ENCODE measurements at regions not wholly inside any gene's neighbourhood (a gene's known extent, or its start where the extent isn't known, plus 50 kb on each side); places are given as distances from the start of the nearest gene placed in this dataset.

DNA sequence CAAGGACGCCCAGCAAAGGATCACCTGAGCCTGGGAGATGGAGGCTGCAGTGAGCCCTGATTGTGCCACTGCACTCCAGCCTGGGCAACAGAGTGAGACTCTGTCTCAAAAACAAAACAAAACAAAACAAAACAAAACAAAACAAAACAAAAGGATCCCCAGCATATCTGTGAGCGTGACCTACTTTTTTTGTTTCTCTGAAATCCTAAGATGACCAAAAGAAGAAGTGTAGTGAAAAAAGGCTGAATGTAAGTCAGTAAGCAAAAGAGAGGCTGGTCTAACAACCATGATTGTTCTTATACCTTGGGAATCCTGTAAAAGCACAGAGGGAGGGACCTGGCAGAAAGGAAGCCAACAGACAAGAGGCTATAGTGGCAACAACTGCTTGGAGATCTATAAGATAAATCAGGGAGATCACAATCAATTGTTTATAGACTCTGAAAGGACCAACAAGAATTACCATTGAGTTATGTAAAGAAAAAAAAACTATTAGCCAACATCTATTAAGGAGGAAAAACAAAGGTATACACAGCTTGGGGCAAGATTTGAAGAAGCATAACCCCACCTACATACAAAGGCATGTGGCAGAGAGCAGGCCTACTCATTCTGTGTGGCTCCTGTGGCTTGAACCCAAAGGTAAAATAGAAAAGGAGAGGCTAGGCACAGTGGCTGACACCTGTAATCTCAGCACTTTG, 255.2 kb upstream of the KLF14 start:
- Histone ChIP-seq H3K36me3 (ENCODE audit: control insufficient read depth in 2 of 2, insufficient read depth in 2 of 2, low read length in 2 of 2) (no peaks in the 10 kb centered on the region), H3K9me3 (ENCODE audit: control insufficient read depth in 2 of 2, low read length in 2 of 2) (no peaks in the 10 kb centered on the region), H3K27ac (ENCODE audit: low read length) (no peak overlapping the region), H3K4me1 (ENCODE audit: control insufficient read depth, insufficient read depth, low read length) (peaks cover 48% of the 10 kb centered on the region), H3K27me3 (ENCODE audit: control insufficient read depth in 1 of 2, insufficient read depth in 2 of 2, low read length in 2 of 2) (no peaks in the 10 kb centered on the region), H3K9ac (ENCODE audit: low read length in 2 of 2) (no peak overlapping the region), H3K4me3 (ENCODE audit: low read length in 2 of 2) (no peak overlapping the region)

DNA sequence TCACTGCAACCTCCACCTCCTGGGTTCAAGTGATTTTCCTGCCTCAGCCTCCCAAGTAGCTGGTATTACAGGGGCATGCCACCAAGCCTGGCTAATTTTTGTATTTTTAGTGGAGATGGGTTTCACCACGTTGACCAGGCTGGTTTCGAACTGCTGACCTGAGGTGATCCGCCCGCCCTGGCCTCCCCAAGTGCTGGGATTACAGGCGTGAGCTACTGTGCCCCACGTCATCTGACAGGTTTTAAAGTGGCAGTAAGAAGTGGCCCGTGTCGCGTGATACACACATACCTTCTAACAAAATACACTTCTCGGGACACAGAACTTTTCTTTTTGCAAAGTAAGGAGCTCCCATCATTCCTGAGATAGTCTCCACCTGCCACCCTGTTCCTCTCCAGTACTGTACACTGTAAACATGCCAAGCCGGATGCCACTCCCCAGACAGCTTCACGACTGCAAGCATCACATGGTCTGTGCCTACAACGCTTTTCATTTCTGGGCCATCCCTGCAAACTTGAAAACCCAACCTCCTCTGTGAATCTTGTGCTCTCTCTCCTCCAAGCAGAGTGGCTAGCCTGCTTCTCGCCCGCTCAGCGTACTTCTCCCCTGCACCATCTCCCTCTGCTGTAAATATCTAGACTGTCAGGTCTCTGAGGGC, 256.3 kb upstream of the KLF14 start:
- H3K9ac ChIP-seq (ENCODE audit: low read length in 2 of 2): no peak overlapping the region
- H3K27me3 ChIP-seq (ENCODE audit: control insufficient read depth in 1 of 2, insufficient read depth in 2 of 2, low read length in 2 of 2): no peaks in the 10 kb centered on the region
- no peaks in the 10 kb centered on the region for H3K36me3 ChIP-seq (ENCODE audit: control insufficient read depth in 2 of 2, insufficient read depth in 2 of 2, low read length in 2 of 2)
- no peak overlapping the region for H3K27ac ChIP-seq (ENCODE audit: low read length)
- peaks cover 52% of the 10 kb centered on the region for H3K4me1 ChIP-seq (ENCODE audit: control insufficient read depth, insufficient read depth, low read length)
- no peak overlapping the region for H3K4me3 ChIP-seq (ENCODE audit: low read length in 2 of 2)
- no peaks in the 10 kb centered on the region for H3K9me3 ChIP-seq (ENCODE audit: control insufficient read depth in 2 of 2, low read length in 2 of 2)

DNA sequence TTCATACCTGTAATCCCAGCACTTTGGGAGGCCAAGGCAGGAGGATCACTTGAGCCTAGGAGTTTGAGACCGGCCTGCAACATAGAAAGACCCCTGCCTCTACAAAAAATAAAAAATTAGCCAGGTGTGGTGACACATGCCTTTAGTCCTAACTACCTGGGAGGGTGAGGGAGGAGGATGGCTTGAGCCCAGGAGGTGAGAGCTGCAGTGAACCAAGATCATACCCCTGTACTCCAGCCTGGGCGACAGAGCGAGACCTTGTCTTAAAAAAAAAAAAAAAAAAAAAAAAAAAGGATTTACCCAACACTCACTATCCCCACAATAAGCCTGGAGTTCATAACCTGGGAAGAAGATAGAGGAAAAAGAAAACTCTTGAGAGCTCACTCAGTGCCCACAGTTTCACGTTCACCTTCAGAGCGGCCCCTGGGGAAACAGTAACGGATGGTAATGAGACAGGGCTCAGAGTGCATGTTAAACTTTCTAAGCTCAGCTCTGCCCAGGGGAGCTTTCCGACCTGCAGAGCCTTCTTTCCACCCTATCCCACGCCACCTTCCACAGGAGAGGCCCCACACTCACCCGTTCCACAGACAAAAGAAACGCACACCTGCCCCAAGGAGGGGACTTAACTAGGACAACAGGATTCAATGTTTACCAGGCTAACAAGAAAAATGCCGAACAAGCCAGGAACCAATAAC, 259.8 kb upstream of the KLF14 start:
- H3K27ac ChIP-seq (ENCODE audit: low read length): peak overlapping the region; percentile 53
- H3K4me1 ChIP-seq (ENCODE audit: control insufficient read depth, insufficient read depth, low read length): peaks cover 49% of the 10 kb centered on the region
- no peaks in the 10 kb centered on the region for H3K27me3 ChIP-seq (ENCODE audit: control insufficient read depth in 1 of 2, insufficient read depth in 2 of 2, low read length in 2 of 2)
- no peak overlapping the region for H3K9ac ChIP-seq (ENCODE audit: low read length in 2 of 2)
- H3K4me3 ChIP-seq (ENCODE audit: low read length in 2 of 2): no peak overlapping the region
- H3K9me3 ChIP-seq (ENCODE audit: control insufficient read depth in 2 of 2, low read length in 2 of 2): no peaks in the 10 kb centered on the region
- H3K36me3 ChIP-seq (ENCODE audit: control insufficient read depth in 2 of 2, insufficient read depth in 2 of 2, low read length in 2 of 2): no peaks in the 10 kb centered on the region

DNA sequence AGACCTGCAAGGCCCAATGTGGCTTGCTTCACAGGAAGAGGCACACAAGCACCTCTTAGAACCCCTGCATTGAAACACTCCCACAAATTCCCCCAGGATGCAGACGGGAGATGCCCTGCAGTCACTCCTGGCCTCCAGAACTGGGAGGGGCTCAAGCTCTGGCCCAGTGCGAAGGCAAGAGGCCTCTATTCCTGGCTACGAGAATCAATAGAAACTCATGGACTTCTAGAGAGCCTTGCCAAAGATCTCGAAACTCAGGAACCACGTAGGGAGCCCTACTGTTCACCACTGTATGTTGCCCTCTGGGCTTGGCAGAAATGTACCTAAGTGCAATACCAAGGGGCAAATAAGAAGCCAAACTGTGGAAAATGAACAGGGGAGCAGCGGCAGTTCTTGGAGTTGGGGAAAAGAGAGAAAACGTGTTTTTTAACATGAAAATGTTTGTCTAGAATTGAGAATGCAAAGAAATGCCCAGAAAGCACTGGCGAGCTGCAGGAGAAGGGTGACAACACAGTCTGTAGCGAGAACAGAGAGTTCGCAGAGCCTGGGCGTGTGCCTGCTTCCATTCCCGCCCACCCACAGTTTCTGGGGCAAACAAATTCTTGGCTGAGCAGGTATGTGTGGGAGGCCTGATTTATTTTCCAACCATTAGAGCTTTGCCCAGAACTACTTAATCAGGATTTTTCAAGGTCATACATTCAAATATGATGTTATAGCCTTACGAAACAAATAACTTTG, 260.5 kb upstream of the KLF14 start:
- Histone ChIP-seq H3K27ac (ENCODE audit: low read length) (peak overlapping the region; percentile 53), H3K27me3 (ENCODE audit: control insufficient read depth in 1 of 2, insufficient read depth in 2 of 2, low read length in 2 of 2) (no peaks in the 10 kb centered on the region), H3K9ac (ENCODE audit: low read length in 2 of 2) (peak overlapping the region in 1 of 2 donors; percentile 13), H3K9me3 (ENCODE audit: control insufficient read depth in 2 of 2, low read length in 2 of 2) (no peaks in the 10 kb centered on the region), H3K36me3 (ENCODE audit: control insufficient read depth in 2 of 2, insufficient read depth in 2 of 2, low read length in 2 of 2) (no peaks in the 10 kb centered on the region), H3K4me3 (ENCODE audit: low read length in 2 of 2) (peak overlapping the region; percentile 0 to 7), H3K4me1 (ENCODE audit: control insufficient read depth, insufficient read depth, low read length) (peaks cover 49% of the 10 kb centered on the region)

DNA sequence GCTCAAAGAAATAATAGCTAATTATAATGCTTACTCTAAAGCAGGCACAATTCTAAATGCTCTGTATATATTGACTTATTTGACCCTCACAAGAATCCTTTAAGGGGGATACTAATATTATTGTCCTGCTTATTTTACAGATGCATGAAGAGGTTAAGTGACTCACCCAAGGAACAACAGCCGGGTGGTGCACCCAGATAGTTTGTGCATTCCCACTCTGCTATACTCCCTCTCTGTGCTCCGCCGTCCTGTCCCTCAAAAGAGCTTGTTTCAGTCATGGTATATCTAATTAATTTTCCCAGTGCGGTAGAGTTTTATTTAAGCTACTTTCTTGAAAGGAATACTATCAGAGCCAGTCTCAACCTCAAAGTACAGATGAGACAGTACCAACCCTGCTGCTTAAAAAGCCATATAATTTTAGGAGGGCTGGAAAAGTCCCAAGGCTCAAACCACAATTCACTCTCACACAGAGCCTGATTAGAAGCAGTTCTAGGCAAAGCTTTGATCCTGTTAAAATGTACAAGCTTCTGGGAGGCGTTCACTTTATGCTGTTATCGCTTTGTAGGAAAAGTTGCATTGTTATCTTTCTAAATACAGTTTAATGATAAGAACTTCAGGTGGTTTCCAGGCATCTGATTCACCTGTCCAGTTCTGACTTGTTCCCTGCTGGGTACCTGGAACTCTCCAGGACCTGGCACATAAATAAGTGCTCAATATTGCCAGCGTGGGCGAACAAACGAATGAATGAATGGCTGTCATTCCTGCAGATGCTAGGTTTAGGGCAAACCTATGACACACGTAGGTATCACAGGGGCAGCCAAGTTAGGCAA, 261.5 kb upstream of the KLF14 start:
- Histone ChIP-seq H3K4me1 (ENCODE audit: control insufficient read depth, insufficient read depth, low read length) (peaks cover 46% of the 10 kb centered on the region), H3K9ac (ENCODE audit: low read length in 2 of 2) (no peak overlapping the region), H3K36me3 (ENCODE audit: control insufficient read depth in 2 of 2, insufficient read depth in 2 of 2, low read length in 2 of 2) (no peaks in the 10 kb centered on the region), H3K27me3 (ENCODE audit: control insufficient read depth in 1 of 2, insufficient read depth in 2 of 2, low read length in 2 of 2) (no peaks in the 10 kb centered on the region), H3K9me3 (ENCODE audit: control insufficient read depth in 2 of 2, low read length in 2 of 2) (no peaks in the 10 kb centered on the region), H3K4me3 (ENCODE audit: low read length in 2 of 2) (peak overlapping the region in 1 of 2 donors; percentile 22), H3K27ac (ENCODE audit: low read length) (peak overlapping the region; percentile 53)

DNA sequence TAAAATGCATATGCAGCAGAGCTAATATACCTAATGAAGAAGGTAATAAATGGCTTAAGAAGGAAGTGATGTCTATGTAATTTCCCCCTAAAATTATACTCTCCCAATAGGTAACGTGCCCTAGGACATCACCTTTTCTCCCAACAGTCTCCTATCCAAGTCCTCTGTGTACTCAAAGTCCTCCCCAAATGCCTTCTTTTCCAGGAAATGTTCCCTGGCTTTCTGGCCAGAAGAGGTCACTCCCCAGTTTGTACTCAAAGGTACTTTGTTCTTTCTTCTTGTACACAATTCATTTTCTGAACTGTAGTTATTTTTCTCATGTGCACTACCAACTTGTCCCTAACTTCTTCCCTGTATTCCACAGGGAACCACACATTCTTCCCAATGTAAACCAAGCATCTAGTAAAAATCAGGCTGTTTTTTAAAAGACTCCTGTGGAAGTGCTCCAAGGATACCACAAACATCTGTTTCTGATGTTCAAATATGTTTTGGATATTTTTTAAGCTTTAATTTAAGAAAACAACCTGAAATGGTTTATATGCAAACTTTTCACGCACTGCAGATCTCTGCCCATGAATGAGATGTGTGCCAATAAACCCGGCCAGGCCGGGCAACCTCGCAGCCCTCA, 262.3 kb upstream of the KLF14 start:
- Histone ChIP-seq H3K9me3 (ENCODE audit: control insufficient read depth in 2 of 2, low read length in 2 of 2) (no peaks in the 10 kb centered on the region), H3K9ac (ENCODE audit: low read length in 2 of 2) (no peak overlapping the region), H3K4me3 (ENCODE audit: low read length in 2 of 2) (peak overlapping the region in 1 of 2 donors; percentile 47), H3K27ac (ENCODE audit: low read length) (no peak overlapping the region), H3K27me3 (ENCODE audit: control insufficient read depth in 1 of 2, insufficient read depth in 2 of 2, low read length in 2 of 2) (no peaks in the 10 kb centered on the region), H3K4me1 (ENCODE audit: control insufficient read depth, insufficient read depth, low read length) (peaks cover 43% of the 10 kb centered on the region), H3K36me3 (ENCODE audit: control insufficient read depth in 2 of 2, insufficient read depth in 2 of 2, low read length in 2 of 2) (peaks cover 0 to 3% of the 10 kb centered on the region in 2 donors)

DNA sequence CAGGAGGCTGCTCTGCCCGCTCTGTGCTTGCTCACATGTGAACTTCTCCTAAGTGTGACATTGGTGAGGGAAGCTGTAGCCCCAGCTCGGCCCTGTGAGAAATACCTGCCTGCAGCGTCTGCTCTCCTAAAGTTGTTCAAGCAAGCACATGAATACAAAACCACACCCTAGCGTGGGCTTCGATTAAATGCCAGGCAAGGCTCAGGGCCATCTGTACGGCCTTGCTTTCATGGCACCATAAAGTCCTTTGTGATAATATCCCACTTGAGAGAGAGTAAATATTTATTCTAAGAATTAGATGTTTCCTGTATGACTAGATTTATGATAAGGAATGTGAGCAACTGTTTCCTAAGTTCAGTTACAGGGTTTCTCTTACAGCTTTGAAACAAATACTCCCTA, 262.8 kb upstream of the KLF14 start:
- Histone ChIP-seq H3K36me3 (ENCODE audit: control insufficient read depth in 2 of 2, insufficient read depth in 2 of 2, low read length in 2 of 2) (peaks cover 0 to 3% of the 10 kb centered on the region in 2 donors), H3K27me3 (ENCODE audit: control insufficient read depth in 1 of 2, insufficient read depth in 2 of 2, low read length in 2 of 2) (no peaks in the 10 kb centered on the region), H3K4me3 (ENCODE audit: low read length in 2 of 2) (peak overlapping the region in 1 of 2 donors; percentile 47), H3K9ac (ENCODE audit: low read length in 2 of 2) (peak overlapping the region; percentile 2 to 23), H3K4me1 (ENCODE audit: control insufficient read depth, insufficient read depth, low read length) (peaks cover 42% of the 10 kb centered on the region), H3K27ac (ENCODE audit: low read length) (no peak overlapping the region), H3K9me3 (ENCODE audit: control insufficient read depth in 2 of 2, low read length in 2 of 2) (no peaks in the 10 kb centered on the region)

DNA sequence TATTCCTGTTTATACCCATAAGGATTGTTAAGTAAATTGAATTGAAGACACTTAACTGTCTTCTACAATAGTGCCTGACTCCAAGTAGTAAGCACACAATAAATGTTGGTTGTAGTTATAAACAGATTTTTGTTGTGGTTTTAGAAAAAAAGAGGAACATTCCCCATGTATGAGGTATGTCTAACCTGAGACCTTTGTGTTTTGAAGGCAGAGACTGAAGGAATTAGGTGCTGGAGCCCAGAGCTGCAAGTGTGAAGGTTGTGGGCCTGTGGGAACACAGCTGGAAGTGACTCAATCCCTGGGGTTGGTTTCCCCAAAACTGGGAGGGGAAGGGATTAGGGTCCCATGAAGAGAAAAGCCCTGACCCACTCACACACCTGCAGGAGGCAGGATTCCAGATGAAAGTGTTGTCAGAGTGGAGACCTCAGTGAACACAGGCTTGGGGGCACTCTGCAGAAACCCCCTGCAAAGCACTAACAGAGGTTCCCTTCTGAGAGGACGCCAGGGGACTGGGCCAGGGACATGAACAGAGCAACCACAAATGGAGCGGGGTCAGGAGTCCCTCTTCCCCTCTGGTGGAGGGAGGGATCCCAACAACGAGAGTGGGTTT, 265.1 kb upstream of the KLF14 start:
- no peaks in the 10 kb centered on the region for H3K27me3 ChIP-seq (ENCODE audit: control insufficient read depth in 1 of 2, insufficient read depth in 2 of 2, low read length in 2 of 2)
- no peak overlapping the region for H3K9ac ChIP-seq (ENCODE audit: low read length in 2 of 2)
- H3K27ac ChIP-seq (ENCODE audit: low read length): no peak overlapping the region
- peaks cover 0 to 4% of the 10 kb centered on the region in 2 donors for H3K9me3 ChIP-seq (ENCODE audit: control insufficient read depth in 2 of 2, low read length in 2 of 2)
- peaks cover 2 to 3% of the 10 kb centered on the region in 2 donors for H3K36me3 ChIP-seq (ENCODE audit: control insufficient read depth in 2 of 2, insufficient read depth in 2 of 2, low read length in 2 of 2)
- no peak overlapping the region for H3K4me3 ChIP-seq (ENCODE audit: low read length in 2 of 2)
- peaks cover 36% of the 10 kb centered on the region for H3K4me1 ChIP-seq (ENCODE audit: control insufficient read depth, insufficient read depth, low read length)

DNA sequence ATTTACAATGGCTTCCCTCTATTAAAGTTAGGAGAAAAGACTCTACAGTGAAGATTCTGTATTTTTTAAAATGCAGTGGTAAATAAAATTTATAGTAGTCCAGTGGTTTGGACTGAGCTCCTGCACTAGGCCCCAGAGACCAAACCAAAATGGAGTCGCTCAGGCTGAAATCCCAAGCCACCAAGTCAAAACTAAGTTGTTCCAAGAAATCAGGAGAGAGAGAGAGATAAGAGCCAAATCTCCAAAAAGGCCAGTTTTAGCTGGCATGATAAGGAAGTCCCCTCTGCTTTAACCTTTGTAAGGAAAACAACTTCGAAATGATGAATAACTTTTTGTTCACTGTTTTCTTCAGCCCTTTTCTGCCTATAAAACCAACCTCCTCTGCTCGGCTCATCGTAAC, 265.9 kb upstream of the KLF14 start:
- H3K9me3 ChIP-seq (ENCODE audit: control insufficient read depth in 2 of 2, low read length in 2 of 2): peaks cover 0 to 4% of the 10 kb centered on the region in 2 donors
- no peaks in the 10 kb centered on the region for H3K27me3 ChIP-seq (ENCODE audit: control insufficient read depth in 1 of 2, insufficient read depth in 2 of 2, low read length in 2 of 2)
- H3K4me3 ChIP-seq (ENCODE audit: low read length in 2 of 2): no peak overlapping the region
- peaks cover 28% of the 10 kb centered on the region for H3K4me1 ChIP-seq (ENCODE audit: control insufficient read depth, insufficient read depth, low read length)
- no peak overlapping the region for H3K27ac ChIP-seq (ENCODE audit: low read length)
- H3K36me3 ChIP-seq (ENCODE audit: control insufficient read depth in 2 of 2, insufficient read depth in 2 of 2, low read length in 2 of 2): peaks cover 2 to 3% of the 10 kb centered on the region in 2 donors
- no peak overlapping the region for H3K9ac ChIP-seq (ENCODE audit: low read length in 2 of 2)

All from stomach smooth muscle (tissue), 2 donors.